HFFc6 (cell line): ENCODE measurements at regions not wholly inside any gene's neighbourhood (a gene's known extent, or its start where the extent isn't known, plus 50 kb on each side); places are given as distances from the start of the nearest gene placed in this dataset.

ENCODE experiments used
- DNase-seq: peaks from one replicate; pipeline ENCODE4 v3.0.0-alpha.2; 2018
- H3K27ac Mint-ChIP-seq: 2 replicates; pipeline ENCODE4 v1.8.0; 2020; ENCODE audit warnings: mild to moderate bottlenecking, mixed read lengths
- H3K27me3 Mint-ChIP-seq: 2 replicates; pipeline ENCODE4 v1.8.0; 2021; ENCODE audit warnings: mild to moderate bottlenecking, moderate library complexity, mixed read lengths; ENCODE audit not compliant: insufficient read depth
- H3K36me3 Mint-ChIP-seq: 2 replicates; pipeline ENCODE4 v1.8.0; 2021; ENCODE audit warnings: low read depth, mixed read lengths
- H3K4me1 Mint-ChIP-seq: 2 replicates; pipeline ENCODE4 v1.8.0; 2020; ENCODE audit warnings: low read depth, mixed read lengths
- H3K4me3 Mint-ChIP-seq: 2 replicates; pipeline ENCODE4 v1.8.0; 2020; ENCODE audit warnings: mild to moderate bottlenecking, moderate library complexity, mixed read lengths
- H3K9me3 Mint-ChIP-seq: 2 replicates; pipeline ENCODE4 v1.8.0; 2020; ENCODE audit warnings: mild to moderate bottlenecking, mixed read lengths
- TF ChIP-seq, protein P1 (sequence below): fragments of 200-600 bp; sonication (generic); IDR thresholded peaks from 2 replicates; pipeline ENCODE4 v1.5.0; 2021; ENCODE audit warnings: antibody characterized with exemption, mild to moderate bottlenecking

DNA sequence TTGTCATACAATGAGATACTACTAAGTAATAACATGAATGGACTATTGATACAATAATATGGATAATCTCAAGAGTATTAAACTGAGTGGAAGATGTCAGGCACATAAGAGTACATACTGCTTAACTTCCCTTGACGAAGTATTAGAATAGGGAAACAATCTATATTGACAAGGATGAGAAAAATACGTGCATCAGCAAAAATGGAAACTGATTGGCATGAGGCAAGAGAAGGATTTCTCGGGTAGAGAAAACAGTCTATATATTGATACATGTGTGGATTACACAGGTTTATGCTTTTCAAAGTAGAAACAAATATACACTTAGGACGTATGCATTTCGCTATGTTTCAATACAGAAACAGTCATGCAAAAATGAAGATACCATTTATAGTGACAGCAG is 57.4 kb downstream of the PRR20E start:
- no peak overlapping the region for H3K27ac Mint-ChIP-seq
- peaks cover 3% of the 10 kb centered on the region; the same call in 1 of the 2 replicates for H3K9me3 Mint-ChIP-seq
- no peaks in the 10 kb centered on the region for H3K36me3 Mint-ChIP-seq
- no peak overlapping the region for H3K4me3 Mint-ChIP-seq
- TF ChIP-seq, protein P1, sequence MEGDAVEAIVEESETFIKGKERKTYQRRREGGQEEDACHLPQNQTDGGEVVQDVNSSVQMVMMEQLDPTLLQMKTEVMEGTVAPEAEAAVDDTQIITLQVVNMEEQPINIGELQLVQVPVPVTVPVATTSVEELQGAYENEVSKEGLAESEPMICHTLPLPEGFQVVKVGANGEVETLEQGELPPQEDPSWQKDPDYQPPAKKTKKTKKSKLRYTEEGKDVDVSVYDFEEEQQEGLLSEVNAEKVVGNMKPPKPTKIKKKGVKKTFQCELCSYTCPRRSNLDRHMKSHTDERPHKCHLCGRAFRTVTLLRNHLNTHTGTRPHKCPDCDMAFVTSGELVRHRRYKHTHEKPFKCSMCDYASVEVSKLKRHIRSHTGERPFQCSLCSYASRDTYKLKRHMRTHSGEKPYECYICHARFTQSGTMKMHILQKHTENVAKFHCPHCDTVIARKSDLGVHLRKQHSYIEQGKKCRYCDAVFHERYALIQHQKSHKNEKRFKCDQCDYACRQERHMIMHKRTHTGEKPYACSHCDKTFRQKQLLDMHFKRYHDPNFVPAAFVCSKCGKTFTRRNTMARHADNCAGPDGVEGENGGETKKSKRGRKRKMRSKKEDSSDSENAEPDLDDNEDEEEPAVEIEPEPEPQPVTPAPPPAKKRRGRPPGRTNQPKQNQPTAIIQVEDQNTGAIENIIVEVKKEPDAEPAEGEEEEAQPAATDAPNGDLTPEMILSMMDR = no peak
- H3K27me3 Mint-ChIP-seq = no peaks in the 10 kb centered on the region; the same call in 1 of the 2 replicates
- H3K4me1 Mint-ChIP-seq = no peaks in the 10 kb centered on the region
- DNase-seq = no peak

DNA sequence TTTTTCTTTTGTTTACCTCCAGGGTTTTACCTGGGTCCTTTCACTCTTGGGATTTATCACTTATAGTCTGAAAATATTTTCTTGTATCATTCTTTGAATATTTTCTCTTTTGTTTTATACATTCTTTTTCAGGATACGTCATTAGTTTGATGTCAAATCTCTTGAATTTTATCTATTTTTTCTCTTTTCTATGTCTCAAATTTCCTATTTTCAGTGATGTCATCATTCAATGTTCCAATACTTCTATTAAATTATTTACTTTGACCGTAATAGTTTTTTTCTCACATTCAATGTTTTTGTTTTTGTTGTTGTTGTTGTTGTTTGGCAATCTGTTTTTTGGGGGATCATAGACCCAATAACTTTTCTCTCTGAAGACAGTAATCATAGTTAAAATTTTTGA is 83.5 kb downstream of the PRR20E start:
- Mint-ChIP-seq H3K36me3 (no peaks in the 10 kb centered on the region), H3K27me3 (no peaks in the 10 kb centered on the region), H3K9me3 (peaks cover 22% of the 10 kb centered on the region), H3K4me1 (no peaks in the 10 kb centered on the region), H3K4me3 (no peak overlapping the region), H3K27ac (no peak overlapping the region)
- DNase-seq = no peak
- TF ChIP-seq, protein P1 = no peak

DNA sequence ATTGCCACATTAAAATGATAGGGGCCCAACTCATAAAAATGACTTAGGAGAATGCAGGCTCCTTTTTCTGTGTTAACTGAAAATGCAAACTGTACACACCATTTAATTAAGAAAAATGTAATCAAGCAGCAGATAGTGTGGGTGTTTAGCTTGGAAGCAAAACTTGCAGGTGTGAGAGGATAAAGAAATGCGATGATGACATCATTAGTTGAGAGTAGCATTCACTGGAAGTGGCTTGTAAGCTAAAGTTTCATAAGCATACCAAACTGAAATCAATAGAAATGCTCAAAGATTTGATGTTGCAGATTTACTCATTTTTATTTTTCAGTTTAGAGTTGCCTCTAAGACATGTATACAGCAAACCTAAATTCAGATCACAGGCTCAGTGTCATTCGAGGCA is 86.6 kb downstream of the PRR20E start:
- H3K36me3 Mint-ChIP-seq = no peaks in the 10 kb centered on the region
- no peak for DNase-seq
- H3K4me3 Mint-ChIP-seq = no peak overlapping the region
- H3K9me3 Mint-ChIP-seq = peaks cover 33% of the 10 kb centered on the region
- no peaks in the 10 kb centered on the region for H3K4me1 Mint-ChIP-seq
- H3K27ac Mint-ChIP-seq = no peak overlapping the region
- TF ChIP-seq, protein P1 = no peak
- H3K27me3 Mint-ChIP-seq = no peaks in the 10 kb centered on the region

DNA sequence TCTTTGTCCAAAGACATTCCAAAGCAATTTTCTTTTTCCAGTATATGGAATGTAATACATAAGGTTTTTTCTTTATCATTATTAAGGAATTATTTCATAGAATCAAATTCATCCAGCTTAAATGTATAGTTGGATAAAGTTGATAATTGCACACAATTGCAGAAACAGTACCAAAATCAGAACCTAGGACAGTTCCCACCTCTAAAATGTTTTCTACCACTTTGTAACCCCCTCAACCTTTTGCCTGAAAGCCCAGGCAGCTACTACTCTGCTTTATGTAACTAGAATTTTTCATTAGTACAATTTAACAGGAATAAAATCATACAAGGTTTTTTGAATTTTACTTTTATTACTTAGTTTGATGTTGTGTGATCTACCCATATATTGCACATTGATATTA is 98.0 kb downstream of the PRR20E start:
- no peak overlapping the region for H3K27ac Mint-ChIP-seq
- no peaks in the 10 kb centered on the region for H3K4me1 Mint-ChIP-seq
- H3K4me3 Mint-ChIP-seq = no peak overlapping the region

DNA sequence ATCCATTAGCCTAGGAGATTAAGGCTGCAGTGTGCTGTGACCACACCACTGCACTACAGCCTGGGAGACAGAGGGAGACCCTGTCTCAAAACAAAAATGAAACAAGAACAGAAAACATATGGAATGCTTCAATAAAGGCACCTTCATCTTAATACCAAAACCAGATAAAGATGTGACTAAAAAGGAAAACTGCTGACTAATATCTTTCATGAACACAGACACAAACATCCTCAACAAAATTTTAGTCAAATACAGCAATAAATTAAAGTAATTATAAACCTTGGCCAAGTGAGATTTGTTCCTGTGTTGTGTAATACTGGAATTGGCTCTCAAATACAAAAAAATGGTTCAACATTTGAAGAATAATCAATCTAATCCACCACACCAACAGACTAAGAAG is 103.5 kb downstream of the PRR20E start:
- H3K27ac Mint-ChIP-seq = no peak overlapping the region
- no peaks in the 10 kb centered on the region for H3K36me3 Mint-ChIP-seq
- no peak for DNase-seq
- TF ChIP-seq, protein P1 = no peak
- H3K4me1 Mint-ChIP-seq = no peaks in the 10 kb centered on the region
- H3K4me3 Mint-ChIP-seq = no peak overlapping the region
- no peaks in the 10 kb centered on the region for H3K27me3 Mint-ChIP-seq
- peaks cover 31% of the 10 kb centered on the region for H3K9me3 Mint-ChIP-seq

More for the DNA sequence above, 98.0 kb downstream of the PRR20E start:
- no peaks in the 10 kb centered on the region for H3K27me3 Mint-ChIP-seq
- H3K36me3 Mint-ChIP-seq = no peaks in the 10 kb centered on the region
- peaks cover 36% of the 10 kb centered on the region for H3K9me3 Mint-ChIP-seq
- DNase-seq = no peak
- TF ChIP-seq, protein P1 = no peak
